DOHH2 (cell line): ENCODE measurements at regions not wholly inside any gene's neighbourhood (a gene's known extent, or its start where the extent isn't known, plus 50 kb on each side); places are given as distances from the start of the nearest gene placed in this dataset.

Source experiments
- EZH2phosphoT487 ChIP-seq: fragments of 200-600 bp; sonication (generic); IDR thresholded peaks from 2 replicates; pipeline ENCODE4 v1.6.1; 2017; ENCODE audit warnings: borderline replicate concordance, mild to moderate bottlenecking, antibody characterized with exemption, low read length, moderate library complexity, mixed read lengths
- TF ChIP-seq, protein P1 (sequence below): fragments of 200-600 bp; sonication (generic); IDR thresholded peaks from one replicate; pipeline ENCODE4 v1.5.1; 2014; ENCODE audit warnings: antibody characterized with exemption, mild to moderate bottlenecking, low read depth, low read length; ENCODE audit not compliant: poor library complexity, severe bottlenecking

DNA sequence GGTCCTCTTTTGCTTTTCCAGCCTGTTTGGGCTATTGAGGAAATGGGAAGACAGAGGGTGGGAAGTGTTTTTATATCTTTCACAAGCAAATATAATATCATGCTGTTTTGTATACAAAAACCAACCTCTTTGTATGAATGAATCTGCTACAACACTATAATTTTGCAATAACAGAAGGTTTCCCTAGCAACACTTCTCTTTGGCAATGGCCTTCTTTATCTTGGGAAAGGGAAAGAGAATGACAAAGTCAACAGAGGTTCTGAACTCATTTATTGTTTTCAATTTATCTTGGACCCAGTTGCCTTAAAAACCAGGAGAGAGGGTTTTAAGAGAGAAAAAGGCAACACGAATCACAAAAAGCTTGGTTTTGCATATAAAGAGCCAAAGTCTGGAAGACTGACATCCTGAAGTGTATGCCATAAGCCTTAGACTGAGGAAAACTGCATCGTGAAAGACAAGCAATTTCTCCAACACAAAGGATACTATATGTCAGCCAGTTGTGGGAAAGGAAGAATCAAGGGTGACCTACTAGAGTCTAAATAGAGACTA, 121.8 kb upstream of the FAM241A start:
- TF ChIP-seq, protein P1, sequence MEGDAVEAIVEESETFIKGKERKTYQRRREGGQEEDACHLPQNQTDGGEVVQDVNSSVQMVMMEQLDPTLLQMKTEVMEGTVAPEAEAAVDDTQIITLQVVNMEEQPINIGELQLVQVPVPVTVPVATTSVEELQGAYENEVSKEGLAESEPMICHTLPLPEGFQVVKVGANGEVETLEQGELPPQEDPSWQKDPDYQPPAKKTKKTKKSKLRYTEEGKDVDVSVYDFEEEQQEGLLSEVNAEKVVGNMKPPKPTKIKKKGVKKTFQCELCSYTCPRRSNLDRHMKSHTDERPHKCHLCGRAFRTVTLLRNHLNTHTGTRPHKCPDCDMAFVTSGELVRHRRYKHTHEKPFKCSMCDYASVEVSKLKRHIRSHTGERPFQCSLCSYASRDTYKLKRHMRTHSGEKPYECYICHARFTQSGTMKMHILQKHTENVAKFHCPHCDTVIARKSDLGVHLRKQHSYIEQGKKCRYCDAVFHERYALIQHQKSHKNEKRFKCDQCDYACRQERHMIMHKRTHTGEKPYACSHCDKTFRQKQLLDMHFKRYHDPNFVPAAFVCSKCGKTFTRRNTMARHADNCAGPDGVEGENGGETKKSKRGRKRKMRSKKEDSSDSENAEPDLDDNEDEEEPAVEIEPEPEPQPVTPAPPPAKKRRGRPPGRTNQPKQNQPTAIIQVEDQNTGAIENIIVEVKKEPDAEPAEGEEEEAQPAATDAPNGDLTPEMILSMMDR, result no peak
- TF ChIP-seq EZH2phosphoT487, result no peak
